GM10266 (cell line): ENCODE measurements at regions not wholly inside any gene's neighbourhood (a gene's known extent, or its start where the extent isn't known, plus 50 kb on each side); places are given as distances from the start of the nearest gene placed in this dataset.

ENCODE experiments used
- DNase-seq: peaks from one replicate; pipeline ENCODE4 v3.0.0; 2012; ENCODE audit errors: extremely low spot score
- CTCF ChIP-seq: IDR thresholded peaks from 2 replicates; pipeline ENCODE4 v1.5.1; 2012; ENCODE audit warnings: mild to moderate bottlenecking, low read depth; ENCODE audit not compliant: control insufficient read depth, insufficient read depth; ENCODE audit errors: missing control alignments

DNA sequence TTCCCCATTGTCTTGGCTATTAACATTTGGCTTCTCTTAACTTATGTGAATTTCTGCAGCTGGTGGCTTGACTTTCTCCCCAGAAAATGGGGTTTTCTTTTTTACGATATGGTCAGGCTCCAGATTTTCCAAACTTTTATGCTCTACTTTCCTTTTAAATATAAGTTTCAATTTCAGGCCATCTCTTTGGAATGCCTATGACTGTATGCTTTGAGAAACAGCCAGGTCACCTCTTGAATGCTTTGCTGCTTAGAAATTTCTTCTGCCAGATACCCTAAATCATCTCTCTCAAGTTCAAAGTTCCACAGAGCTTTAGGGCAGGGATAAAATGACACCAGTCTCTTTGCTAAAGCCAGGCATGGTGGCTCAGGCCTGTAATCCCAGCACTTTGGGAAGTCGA, 212.9 kb upstream of the SMIM31 start:
- no peak for TF ChIP-seq CTCF
- DNase-seq: no peak

GRCh38 chr4:164542431-164542830, 211.5 kb upstream of the SMIM31 start:
- TF ChIP-seq CTCF: no peak
- DNase-seq: no peak

GRCh38 chr4:164550989-164551712, 202.8 kb upstream of the SMIM31 start:
- no peak for DNase-seq
- no peak for TF ChIP-seq CTCF

DNA sequence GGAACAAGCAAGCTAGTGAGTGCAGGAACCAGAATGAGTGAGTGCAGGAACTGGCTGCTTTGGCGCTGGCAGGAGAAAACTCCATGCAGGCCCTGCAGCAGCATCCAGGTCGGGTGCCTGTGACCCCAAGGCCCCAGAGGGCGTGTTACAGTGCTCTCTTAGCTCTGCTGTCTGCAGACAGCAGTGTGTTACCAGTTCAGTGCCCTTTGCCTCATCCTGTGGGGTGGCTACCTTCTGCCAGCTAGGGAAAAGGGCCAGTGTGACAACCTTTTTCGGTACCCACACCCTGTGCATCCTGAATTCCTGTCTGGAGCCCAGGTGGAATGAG, 202.3 kb upstream of the SMIM31 start:
- TF ChIP-seq CTCF: no peak
- no peak for DNase-seq

- no peak for DNase-seq
- TF ChIP-seq CTCF: no peak
Observed at GRCh38 chr4:164571593-164572390, 182.1 kb upstream of the SMIM31 start.

DNA sequence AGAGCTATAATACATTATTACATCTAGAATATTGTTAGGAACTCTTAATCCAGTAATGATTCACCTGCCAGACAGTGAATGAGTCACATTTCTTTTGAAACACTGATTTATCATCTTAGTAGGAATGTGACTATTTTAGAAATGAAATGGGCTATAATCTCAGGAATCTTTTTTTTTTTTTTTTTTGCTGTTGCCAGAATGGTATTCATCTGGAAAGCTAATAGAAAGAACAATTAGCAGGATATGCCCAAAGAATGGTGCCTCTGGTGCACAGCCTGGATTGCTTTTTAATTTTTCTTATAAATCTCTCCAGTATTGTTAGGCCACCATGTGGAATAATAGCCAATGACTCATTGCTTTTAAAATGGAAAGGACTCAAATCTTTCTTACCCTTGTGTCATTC, 181.1 kb upstream of the SMIM31 start:
- no peak for DNase-seq
- TF ChIP-seq CTCF: no peak

DNA sequence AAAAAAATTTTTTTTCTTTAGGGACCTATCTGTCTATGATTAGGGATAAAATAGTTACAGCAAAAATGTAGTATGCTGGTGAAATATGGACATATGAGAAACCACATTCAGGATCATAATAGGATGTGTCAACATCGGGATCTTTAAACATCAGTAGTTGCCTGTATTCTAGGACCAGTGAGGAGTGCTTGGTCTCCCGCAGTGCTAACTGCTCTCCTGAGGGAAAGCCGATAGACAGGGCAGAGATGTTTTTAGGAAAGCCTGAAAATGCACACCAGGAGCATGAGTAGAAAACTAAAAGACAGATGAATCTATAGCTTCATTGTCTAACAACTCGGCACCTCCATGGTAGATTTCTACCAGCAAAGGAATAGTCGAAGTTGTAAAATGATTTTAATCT, 178.1 kb upstream of the SMIM31 start:
- TF ChIP-seq CTCF: no peak
- DNase-seq: no peak
